Skeletal muscle tissue (tissue), 3 donors: ENCODE measurements at regions not wholly inside any gene's neighbourhood (a gene's known extent, or its start where the extent isn't known, plus 50 kb on each side); places are given as distances from the start of the nearest gene placed in this dataset.
"Not testable (repeated sequence)": the region's sequence is repeated elsewhere in the genome, so short reads cannot be mapped to it uniquely, and the experiment has no call there.

Source experiments
- H3K27ac ChIP-seq: one replicate; pipeline ENCODE4 v1.7.0; 2013; ENCODE audit warnings: mild to moderate bottlenecking, low read depth, low read length, inconsistent platforms
- H3K27me3 ChIP-seq, 3 donors: one replicate each; pipeline ENCODE4 v1.7.0; 2013; ENCODE audit warnings: low read length in 3 of 3; ENCODE audit not compliant: control insufficient read depth in 3 of 3, insufficient read depth in 3 of 3
- H3K36me3 ChIP-seq, 3 donors: one replicate each; pipeline ENCODE4 v1.7.0; 2013; ENCODE audit warnings: low read length in 3 of 3; ENCODE audit not compliant: control insufficient read depth in 3 of 3, insufficient read depth in 3 of 3
- H3K4me1 ChIP-seq, 3 donors: one replicate each; pipeline ENCODE4 v1.7.0; 2013; ENCODE audit warnings: low read length in 3 of 3, mild to moderate bottlenecking in 3 of 3; ENCODE audit not compliant: control insufficient read depth in 3 of 3, insufficient read depth in 3 of 3
- H3K4me3 ChIP-seq, 3 donors: one replicate each; pipeline ENCODE4 v1.7.0; 2013; ENCODE audit warnings: low read length in 3 of 3
- H3K9ac ChIP-seq, 3 donors: one replicate each; pipeline ENCODE4 v1.7.0; 2013; ENCODE audit warnings: low read length in 3 of 3, mild to moderate bottlenecking in 3 of 3, moderate library complexity in 2 of 3, low read depth in 1 of 3
- H3K9me3 ChIP-seq, 3 donors: one replicate each; pipeline ENCODE4 v1.7.0; 2013; ENCODE audit warnings: low read length in 3 of 3; ENCODE audit not compliant: control insufficient read depth in 3 of 3
- donor health status: Osteomylitis.

- Histone ChIP-seq H3K4me3 (no peak overlapping the region), H3K4me1 (no peaks in the 10 kb centered on the region), H3K27me3 (peaks cover 0 to 13% (median 3%) of the 10 kb centered on the region in 3 donors), H3K27ac (no peak overlapping the region), H3K9ac (no peak overlapping the region), H3K9me3 (no peaks in the 10 kb centered on the region), H3K36me3 (no peaks in the 10 kb centered on the region)
Observed at GRCh38 chr1:47491341-47491753, 53.5 kb downstream of the FOXD2 start.

DNA sequence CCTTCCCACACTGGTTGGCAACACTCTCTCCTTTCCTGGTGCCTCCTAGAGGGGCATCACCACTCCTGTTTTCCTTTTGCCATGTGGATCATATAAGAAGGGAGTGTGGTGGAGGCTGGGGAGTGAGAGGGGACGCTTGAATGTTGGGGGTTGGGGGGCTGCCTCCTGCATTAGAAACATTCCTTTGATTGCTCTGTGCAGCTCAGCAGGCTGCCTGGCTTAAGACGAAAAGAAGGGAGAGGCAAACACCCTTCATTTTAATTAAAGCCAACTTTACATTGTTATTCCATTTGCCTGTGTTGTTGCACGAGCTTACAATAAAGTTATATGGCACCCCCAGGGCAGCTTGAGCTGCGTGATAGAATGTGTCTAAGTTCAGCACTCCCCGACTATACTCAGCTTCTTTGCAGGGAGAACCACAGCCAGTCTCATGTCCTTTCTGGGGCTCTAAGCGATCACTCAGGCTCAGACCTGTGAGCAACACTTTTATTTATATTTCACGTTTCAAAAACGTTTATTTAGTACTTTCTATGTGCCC, 57.4 kb downstream of the FOXD2 start:
- Histone ChIP-seq H3K4me1 (no peaks in the 10 kb centered on the region), H3K4me3 (no peak overlapping the region), H3K9me3 (no peaks in the 10 kb centered on the region), H3K9ac (no peak overlapping the region), H3K27me3 (peaks cover 0 to 6% (median 3%) of the 10 kb centered on the region in 3 donors), H3K36me3 (no peaks in the 10 kb centered on the region), H3K27ac (no peak overlapping the region)

DNA sequence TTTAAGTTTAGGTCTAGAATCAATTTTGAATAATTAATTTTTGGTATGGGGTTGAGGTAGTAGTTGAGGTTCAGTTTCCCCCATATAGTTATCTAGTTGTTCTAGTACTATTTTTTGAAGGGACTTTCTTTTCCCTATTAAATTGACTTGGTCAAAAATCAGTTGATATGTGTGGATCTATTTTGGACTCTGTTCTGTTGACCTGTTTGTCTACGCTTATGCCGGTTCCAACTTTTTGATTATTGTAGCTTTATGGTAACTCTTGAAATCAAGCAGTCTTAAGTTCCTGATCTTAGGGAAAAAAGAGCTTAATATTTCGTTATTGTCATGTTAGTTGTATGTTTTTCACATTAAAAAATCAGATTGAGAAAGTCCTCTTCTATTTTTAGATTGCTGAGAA, 60.7 kb downstream of the FOXD2 start:
- Histone ChIP-seq H3K4me3 (no peak overlapping the region), H3K27ac (no peak overlapping the region), H3K9ac (no peak overlapping the region), H3K9me3 (no peaks in the 10 kb centered on the region), H3K27me3 (peaks cover 8 to 15% (median 12%) of the 10 kb centered on the region in 3 donors), H3K4me1 (no peaks in the 10 kb centered on the region), H3K36me3 (no peaks in the 10 kb centered on the region)

GRCh38 chr1:47501069-47501468, 63.2 kb downstream of the FOXD2 start:
- Histone ChIP-seq H3K9ac (no peak overlapping the region), H3K36me3 (no peaks in the 10 kb centered on the region), H3K27me3 (peaks cover 14 to 24% (median 19%) of the 10 kb centered on the region in 3 donors), H3K27ac (no peak overlapping the region), H3K4me3 (no peak overlapping the region), H3K4me1 (no peaks in the 10 kb centered on the region), H3K9me3 (no peaks in the 10 kb centered on the region)

- no peak overlapping the region for H3K4me3 ChIP-seq
- no peak overlapping the region for H3K9ac ChIP-seq
- H3K36me3 ChIP-seq = no peaks in the 10 kb centered on the region
- H3K27ac ChIP-seq = no peak overlapping the region
- no peaks in the 10 kb centered on the region for H3K9me3 ChIP-seq
- peaks cover 0 to 4% (median 0%) of the 10 kb centered on the region in 3 donors for H3K4me1 ChIP-seq
- peaks cover 29 to 39% (median 36%) of the 10 kb centered on the region in 3 donors for H3K27me3 ChIP-seq
Observed at GRCh38 chr1:47502746-47503370, 65.0 kb downstream of the FOXD2 start.

DNA sequence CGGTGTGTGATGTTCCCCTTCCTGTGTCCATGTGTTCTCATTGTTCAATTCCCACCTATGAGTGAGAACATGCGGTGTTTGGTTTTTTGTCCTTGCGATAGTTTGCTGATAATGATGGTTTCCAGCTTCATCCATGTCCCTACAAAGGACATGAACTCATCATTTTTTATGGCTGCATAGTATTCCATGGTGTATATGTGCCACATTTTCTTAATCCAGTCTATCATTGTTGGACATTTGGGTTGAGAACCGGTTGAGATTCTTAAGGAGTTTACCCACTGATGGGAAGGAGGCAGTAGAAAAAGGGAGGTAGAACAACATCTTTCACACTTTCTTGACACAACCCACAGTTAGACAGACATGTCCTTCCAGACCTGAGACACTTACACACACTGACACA, 67.0 kb downstream of the FOXD2 start:
- H3K4me1 ChIP-seq, H3K4me3 ChIP-seq, H3K36me3 ChIP-seq, H3K9me3 ChIP-seq, H3K9ac ChIP-seq, H3K27ac ChIP-seq: not testable (repeated sequence)
- H3K27me3 ChIP-seq = peaks cover 41 to 52% (median 52%) of the 10 kb centered on the region in 3 donors

GRCh38 chr1:47505267-47505666, 67.4 kb downstream of the FOXD2 start:
- H3K9me3 ChIP-seq = no peaks in the 10 kb centered on the region
- H3K36me3 ChIP-seq = no peaks in the 10 kb centered on the region
- peaks cover 41 to 56% (median 52%) of the 10 kb centered on the region in 3 donors for H3K27me3 ChIP-seq
- no peak overlapping the region for H3K4me3 ChIP-seq
- no peak overlapping the region for H3K27ac ChIP-seq
- no peak overlapping the region for H3K9ac ChIP-seq
- peaks cover 0 to 7% (median 6%) of the 10 kb centered on the region in 3 donors for H3K4me1 ChIP-seq

DNA sequence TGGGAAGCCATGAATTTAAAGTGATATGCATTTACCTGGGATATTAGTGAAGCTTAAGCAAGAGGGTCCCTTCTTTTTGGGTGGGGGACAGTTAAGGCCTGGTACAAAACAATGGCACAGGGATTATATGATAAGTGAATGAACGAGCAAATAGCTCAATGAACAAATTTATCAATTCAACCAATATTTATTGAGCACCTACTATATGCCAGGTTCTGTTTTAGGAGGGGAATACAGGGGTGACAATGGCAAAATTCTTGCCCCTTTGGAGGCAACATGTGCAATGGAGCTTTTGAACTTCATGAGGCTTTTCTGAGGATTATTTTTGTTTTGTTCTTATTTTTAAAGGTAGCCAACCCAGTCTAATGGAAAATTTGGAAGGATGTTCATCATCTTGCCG, 68.2 kb downstream of the FOXD2 start:
- H3K4me3 ChIP-seq = no peak overlapping the region
- H3K27me3 ChIP-seq = peaks cover 41 to 62% (median 50%) of the 10 kb centered on the region in 3 donors
- H3K9ac ChIP-seq = no peak overlapping the region
- H3K9me3 ChIP-seq = no peaks in the 10 kb centered on the region
- H3K27ac ChIP-seq = no peak overlapping the region
- no peaks in the 10 kb centered on the region for H3K36me3 ChIP-seq
- peaks cover 0 to 7% (median 6%) of the 10 kb centered on the region in 3 donors for H3K4me1 ChIP-seq

- Histone ChIP-seq H3K9me3 (no peaks in the 10 kb centered on the region), H3K27ac (no peak overlapping the region), H3K9ac (no peak overlapping the region), H3K36me3 (no peaks in the 10 kb centered on the region), H3K4me3 (no peak overlapping the region), H3K4me1 (peaks cover 0 to 7% (median 6%) of the 10 kb centered on the region in 3 donors), H3K27me3 (peaks cover 41 to 66% (median 52%) of the 10 kb centered on the region in 3 donors)
Observed at GRCh38 chr1:47507144-47507543, 69.3 kb downstream of the FOXD2 start.

DNA sequence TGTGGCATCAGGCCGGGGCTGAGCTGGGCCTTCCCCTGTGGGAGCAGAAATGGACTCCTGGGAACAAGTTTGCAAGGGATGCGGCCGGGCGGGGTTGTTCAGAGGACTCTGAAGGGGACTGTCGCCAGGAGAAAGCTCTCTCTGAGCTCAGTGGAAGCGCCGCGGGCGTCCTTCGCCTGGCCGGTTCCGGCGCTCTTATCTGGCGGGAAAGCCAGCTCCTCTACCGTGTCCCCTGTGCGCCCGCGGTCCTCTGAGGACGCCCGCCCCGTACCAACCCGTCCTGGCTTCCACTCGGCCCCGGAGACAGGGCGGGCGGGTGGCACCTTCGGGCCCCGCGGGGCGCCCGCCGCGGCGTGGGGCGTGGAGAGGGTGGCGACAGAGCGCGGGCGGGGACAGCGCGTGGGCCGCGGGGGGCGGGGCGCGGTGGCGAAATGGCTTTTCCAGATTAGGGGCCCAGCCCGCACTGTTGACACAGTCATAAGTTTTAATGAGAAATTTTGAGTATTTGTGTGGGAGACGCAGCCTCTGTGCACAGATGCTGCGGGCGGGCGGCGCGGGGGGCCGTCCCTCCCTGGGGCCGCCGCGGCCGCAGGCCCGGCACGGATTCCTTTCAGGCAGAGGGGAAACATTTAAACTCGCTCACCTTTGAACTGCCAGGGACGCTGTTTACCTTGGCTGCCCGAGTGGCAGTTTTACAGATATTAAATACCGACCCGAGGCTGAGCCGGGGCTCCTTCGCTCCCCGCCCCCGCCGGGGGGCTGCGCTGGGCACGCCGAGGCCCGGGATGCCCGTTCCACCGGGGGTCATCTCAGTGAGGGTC, 70.2 kb downstream of the FOXD2 start:
- Histone ChIP-seq H3K4me1 (peaks cover 0 to 7% (median 6%) of the 10 kb centered on the region in 3 donors), H3K9ac (peak overlapping the region in 2 of 3 donors; percentile 10 to 54), H3K36me3 (no peaks in the 10 kb centered on the region), H3K27ac (no peak overlapping the region), H3K9me3 (no peaks in the 10 kb centered on the region), H3K4me3 (peak overlapping the region in 2 of 3 donors; percentile 54 to 56), H3K27me3 (peaks cover 43 to 65% (median 54%) of the 10 kb centered on the region in 3 donors)
